Endodermal cell (in vitro differentiated cells): ENCODE measurements at regions not wholly inside any gene's neighbourhood (a gene's known extent, or its start where the extent isn't known, plus 50 kb on each side); places are given as distances from the start of the nearest gene placed in this dataset.
A peak's percentile ranks its signal among the peaks of the same experiment; 100 is the strongest.

Experiments used
- DNase-seq: peaks from one replicate; pipeline ENCODE4 v3.0.0-alpha.2; 2017
- H3K27ac ChIP-seq: 2 replicates; pipeline ENCODE4 v1.5.1; 2013; ENCODE audit warnings: mild to moderate bottlenecking, low read depth, low read length, moderate library complexity
- H3K27me3 ChIP-seq: 2 replicates; pipeline ENCODE4 v1.6.1; 2013; ENCODE audit warnings: mild to moderate bottlenecking, low read length, moderate library complexity; ENCODE audit not compliant: insufficient read depth, control insufficient read depth, poor library complexity, severe bottlenecking
- H3K36me3 ChIP-seq: 2 replicates; pipeline ENCODE4 v1.7.0; 2013; ENCODE audit warnings: mild to moderate bottlenecking, low read length, moderate library complexity; ENCODE audit not compliant: control insufficient read depth, insufficient read depth
- H3K4me1 ChIP-seq: one replicate; pipeline ENCODE4 v1.7.0; 2013; ENCODE audit warnings: low read length; ENCODE audit not compliant: control insufficient read depth, insufficient read depth
- H3K4me3 ChIP-seq: 2 replicates; pipeline ENCODE4 v1.5.1; 2013; ENCODE audit warnings: mild to moderate bottlenecking, low read length, moderate library complexity
- H3K9ac ChIP-seq: 2 replicates; pipeline ENCODE4 v1.6.1; 2013; ENCODE audit warnings: mild to moderate bottlenecking, low read length, moderate library complexity; ENCODE audit not compliant: poor library complexity, severe bottlenecking; ENCODE audit errors: extremely low read depth
- H3K9me3 ChIP-seq: 2 replicates; pipeline ENCODE4 v1.6.1; 2013; ENCODE audit warnings: mild to moderate bottlenecking, low read length, moderate library complexity; ENCODE audit not compliant: control insufficient read depth
- H3K27ac Mint-ChIP-seq: 2 replicates; pipeline ENCODE4 v1.8.0; 2020; ENCODE audit warnings: mixed read lengths
- H3K27me3 Mint-ChIP-seq: 2 replicates; pipeline ENCODE4 v1.8.0; 2021; ENCODE audit warnings: mild to moderate bottlenecking, mixed read lengths; ENCODE audit not compliant: insufficient read depth
- H3K36me3 Mint-ChIP-seq: 2 replicates; pipeline ENCODE4 v1.8.0; 2020; ENCODE audit warnings: low read depth, mixed read lengths
- H3K4me1 Mint-ChIP-seq: 2 replicates; pipeline ENCODE4 v1.8.0; 2020; ENCODE audit warnings: mixed read lengths
- H3K4me3 Mint-ChIP-seq: 2 replicates; pipeline ENCODE4 v1.8.0; 2020; ENCODE audit warnings: mild to moderate bottlenecking, moderate library complexity, mixed read lengths
- H3K9me3 Mint-ChIP-seq: 2 replicates; pipeline ENCODE4 v1.8.0; 2020; ENCODE audit warnings: mild to moderate bottlenecking, mixed read lengths
- CTCF ChIP-seq: fragments of 200-600 bp; sonication (generic); conservative IDR thresholded peaks from 2 replicates; pipeline ENCODE4 v1.5.0; 2021; ENCODE audit warnings: antibody characterized with exemption, mild to moderate bottlenecking
- WGBS, 2 experiments: methylation state at CpG; one replicate each; pipeline versions ENCODE4 v1.1.5 to v1.1.7; 2013; ENCODE audit warnings: missing lambda C conversion rate in 2 of 2, mixed read lengths in 1 of 2; ENCODE audit not compliant: insufficient coverage in 1 of 2, insufficient read length in 1 of 2; 5-methylcytosine and 5-hydroxymethylcytosine counted together

GRCh38 chr2:65577654-65578053, 145.3 kb upstream of the SPRED2 start:
- no peak overlapping the region for H3K27ac Mint-ChIP-seq
- H3K9me3 Mint-ChIP-seq: peaks cover 4% of the 10 kb centered on the region
- Histone ChIP-seq H3K27ac (no peak overlapping the region), H3K36me3 (no peaks in the 10 kb centered on the region), H3K27me3 (no peaks in the 10 kb centered on the region), H3K9me3 (no peaks in the 10 kb centered on the region), H3K9ac (no peak overlapping the region), H3K4me3 (no peak overlapping the region), H3K4me1 (peaks cover 12% of the 10 kb centered on the region)
- 82 to 95% methylated on average over 2 to 3 of the region's 5 CpGs for WGBS, 2 experiments
- H3K4me1 Mint-ChIP-seq: peaks cover 30% of the 10 kb centered on the region
- TF ChIP-seq CTCF: no peak
- H3K4me3 Mint-ChIP-seq: no peak overlapping the region
- DNase-seq: peak; percentile 18
- H3K27me3 Mint-ChIP-seq: peaks cover 3% of the 10 kb centered on the region
- H3K36me3 Mint-ChIP-seq: no peaks in the 10 kb centered on the region

- peaks cover under 1% of the 10 kb centered on the region for H3K9me3 Mint-ChIP-seq
- DNase-seq: peak; percentile 64
- 67 to 80% methylated on average over 7 to 12 of the region's 12 CpGs for WGBS, 2 experiments
- Histone ChIP-seq H3K9me3 (no peaks in the 10 kb centered on the region), H3K27me3 (no peaks in the 10 kb centered on the region), H3K27ac (no peak overlapping the region), H3K4me3 (no peak overlapping the region), H3K36me3 (no peaks in the 10 kb centered on the region), H3K9ac (no peak overlapping the region), H3K4me1 (peaks cover 12% of the 10 kb centered on the region)
- peaks cover 30% of the 10 kb centered on the region for H3K4me1 Mint-ChIP-seq
- no peaks in the 10 kb centered on the region for H3K27me3 Mint-ChIP-seq
- TF ChIP-seq CTCF: no peak
- no peaks in the 10 kb centered on the region for H3K36me3 Mint-ChIP-seq
- H3K4me3 Mint-ChIP-seq: no peak overlapping the region
- peak overlapping the region; percentile 62 for H3K27ac Mint-ChIP-seq
Measured at GRCh38 chr2:65576861-65577601, 144.6 kb upstream of the SPRED2 start.

GRCh38 chr2:65576278-65576677, 143.9 kb upstream of the SPRED2 start:
- Mint-ChIP-seq H3K27me3 (no peaks in the 10 kb centered on the region), H3K27ac (no peak overlapping the region), H3K36me3 (no peaks in the 10 kb centered on the region), H3K4me1 (peaks cover 30% of the 10 kb centered on the region), H3K4me3 (no peak overlapping the region), H3K9me3 (no peaks in the 10 kb centered on the region)
- TF ChIP-seq CTCF: no peak
- 93 to 100% methylated on average over 1 of the region's 1 CpG for WGBS, 2 experiments
- H3K36me3 ChIP-seq: no peaks in the 10 kb centered on the region
- no peak overlapping the region for H3K9ac ChIP-seq
- DNase-seq: peak; percentile 39
- H3K27me3 ChIP-seq: no peaks in the 10 kb centered on the region
- H3K27ac ChIP-seq: no peak overlapping the region
- H3K9me3 ChIP-seq: no peaks in the 10 kb centered on the region
- H3K4me3 ChIP-seq: no peak overlapping the region
- H3K4me1 ChIP-seq: peaks cover 12% of the 10 kb centered on the region
